Liver (tissue), 8 donors: ENCODE measurements at regions not wholly inside any gene's neighbourhood (a gene's known extent, or its start where the extent isn't known, plus 50 kb on each side); places are given as distances from the start of the nearest gene placed in this dataset.

Source experiments
- DNase-seq: peaks from one replicate; pipeline ENCODE4 v3.0.0-alpha.2; 2017; ENCODE audit warnings: low spot score
- H3K27ac ChIP-seq, 2 donors: one replicate each; pipeline ENCODE4 v1.7.0; 2013; ENCODE audit warnings: inconsistent platforms in 2 of 2, low read length in 2 of 2, control low read depth in 1 of 2, low read depth in 1 of 2, mild to moderate bottlenecking in 1 of 2
- H3K27me3 ChIP-seq, 4 donors: one replicate each; pipeline versions ENCODE4 v1.6.1 to v1.7.0; 2013; ENCODE audit warnings: low read length in 3 of 4, inconsistent platforms in 1 of 4, mild to moderate bottlenecking in 1 of 4, moderate library complexity in 1 of 4; ENCODE audit not compliant: control insufficient read depth in 4 of 4, insufficient read depth in 4 of 4
- H3K36me3 ChIP-seq, 4 donors: one replicate each; pipeline versions ENCODE4 v1.6.1 to v1.7.0; 2013; ENCODE audit warnings: low read length in 3 of 4, mild to moderate bottlenecking in 3 of 4, low read depth in 1 of 4, moderate library complexity in 1 of 4; ENCODE audit not compliant: control insufficient read depth in 4 of 4, insufficient read depth in 3 of 4
- H3K4me1 ChIP-seq, 4 donors: one replicate each; pipeline versions ENCODE4 v1.6.1 to v1.7.0; 2013; ENCODE audit warnings: low read length in 3 of 4, mild to moderate bottlenecking in 3 of 4, moderate library complexity in 1 of 4; ENCODE audit not compliant: control insufficient read depth in 4 of 4, insufficient read depth in 4 of 4
- H3K4me3 ChIP-seq, 3 donors: one replicate each; pipeline versions ENCODE4 v1.6.1 to v1.7.0; 2013; ENCODE audit warnings: low read length in 3 of 3, control low read depth in 1 of 3, low read depth in 1 of 3, mild to moderate bottlenecking in 1 of 3
- H3K9ac ChIP-seq, 2 donors: one replicate each; pipeline ENCODE4 v1.7.0; 2013; ENCODE audit warnings: low read length in 2 of 2, mild to moderate bottlenecking in 2 of 2, moderate library complexity in 2 of 2, control low read depth in 1 of 2, low read depth in 1 of 2
- H3K9me3 ChIP-seq, 4 donors: one replicate each; pipeline versions ENCODE4 v1.6.1 to v1.7.0; 2013; ENCODE audit warnings: low read length in 3 of 4; ENCODE audit not compliant: control insufficient read depth in 4 of 4
- EGR1 ChIP-seq, 2 donors: IDR thresholded peaks; 2 replicates each; pipeline ENCODE4 v1.6.1; 2016 to 2018; ENCODE audit warnings: antibody characterized with exemption in 2 of 2, low read depth in 2 of 2
- GABPA ChIP-seq, 2 donors: IDR thresholded peaks in 1 of 2; conservative IDR thresholded peaks in 1 of 2; 2 replicates each; pipeline ENCODE4 v1.6.1; 2016; ENCODE audit warnings: antibody characterized with exemption in 2 of 2, mild to moderate bottlenecking in 1 of 2, moderate library complexity in 1 of 2
- HNF4A ChIP-seq, 2 donors: conservative IDR thresholded peaks; 2 replicates each; pipeline ENCODE4 v1.6.1; 2016; ENCODE audit warnings: antibody characterized with exemption in 2 of 2, mild to moderate bottlenecking in 2 of 2
- HNF4G ChIP-seq: IDR thresholded peaks from 2 replicates; pipeline ENCODE4 v1.6.1; 2016; ENCODE audit warnings: antibody characterized with exemption
- JUND ChIP-seq, 2 donors: IDR thresholded peaks; 2 replicates each; pipeline ENCODE4 v1.6.1; 2016; ENCODE audit warnings: antibody characterized with exemption in 2 of 2
- NR2F2 ChIP-seq: IDR thresholded peaks from 2 replicates; pipeline ENCODE4 v1.6.1; 2016; ENCODE audit warnings: antibody characterized with exemption
- RAD21 ChIP-seq, 2 donors: IDR thresholded peaks; 2 replicates each; pipeline ENCODE4 v1.6.1; 2016; ENCODE audit warnings: antibody characterized with exemption in 2 of 2, mild to moderate bottlenecking in 2 of 2
- RXRA ChIP-seq, 2 donors: IDR thresholded peaks; 2 replicates each; pipeline ENCODE4 v1.6.1; 2017 to 2018; ENCODE audit warnings: antibody characterized with exemption in 2 of 2, mild to moderate bottlenecking in 1 of 2
- TAF1 ChIP-seq: conservative IDR thresholded peaks from 2 replicates; pipeline ENCODE4 v1.6.1; 2016; ENCODE audit warnings: antibody characterized with exemption, mild to moderate bottlenecking
- YY1 ChIP-seq: IDR thresholded peaks from 2 replicates; pipeline ENCODE4 v1.6.1; 2016; ENCODE audit warnings: antibody characterized with exemption, mild to moderate bottlenecking
- WGBS: extraction: QIAGEN DNeasy Blood & Tissue Kit; methylation state at CpG from one replicate; pipeline ENCODE4 v1.1.7; 2013; 5-methylcytosine and 5-hydroxymethylcytosine counted together
- TF ChIP-seq, protein P1 (sequence below): fragments of 150-350 bp; IDR thresholded peaks from 2 replicates; pipeline ENCODE4 v1.5.1; 2017; ENCODE audit warnings: improper control_type of control experiment, low read depth, low read length; ENCODE audit not compliant: missing input control
- TF ChIP-seq, protein P2 (sequence below): IDR thresholded peaks from 2 replicates; pipeline ENCODE4 v1.6.1; 2016; ENCODE audit warnings: antibody characterized with exemption, mild to moderate bottlenecking
- TF ChIP-seq, protein P3 (sequence below): IDR thresholded peaks from 2 replicates; pipeline ENCODE4 v1.6.1; 2016; ENCODE audit warnings: antibody characterized with exemption
- donor health status: healthy.
- donor health status: healthy.
- donor health status: healthy.
- donor health status: healthy.
- donor health status: healthy.

DNA sequence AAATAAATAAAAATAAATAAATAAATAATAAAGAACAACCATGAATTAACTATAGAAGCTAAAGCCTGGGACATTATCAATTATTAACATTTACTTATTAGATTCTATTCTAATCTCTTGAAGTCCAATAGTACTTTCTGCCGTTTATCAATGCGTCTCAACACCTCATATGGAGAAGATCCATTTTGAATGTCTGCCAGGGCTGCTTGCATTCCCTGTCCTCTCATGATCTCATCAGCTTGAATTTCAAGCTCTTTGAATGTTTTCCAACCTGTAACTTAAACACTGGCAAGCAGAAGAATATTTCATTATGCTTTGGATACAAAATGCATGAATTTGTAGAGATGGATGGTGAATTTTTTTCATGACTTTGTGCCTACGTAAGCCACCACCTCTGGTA is 191.9 kb upstream of the ANKFN1 start:
- WGBS = 93% methylated on average over 3 of the region's 3 CpGs
- H3K36me3 ChIP-seq = no peaks in the 10 kb centered on the region

DNA sequence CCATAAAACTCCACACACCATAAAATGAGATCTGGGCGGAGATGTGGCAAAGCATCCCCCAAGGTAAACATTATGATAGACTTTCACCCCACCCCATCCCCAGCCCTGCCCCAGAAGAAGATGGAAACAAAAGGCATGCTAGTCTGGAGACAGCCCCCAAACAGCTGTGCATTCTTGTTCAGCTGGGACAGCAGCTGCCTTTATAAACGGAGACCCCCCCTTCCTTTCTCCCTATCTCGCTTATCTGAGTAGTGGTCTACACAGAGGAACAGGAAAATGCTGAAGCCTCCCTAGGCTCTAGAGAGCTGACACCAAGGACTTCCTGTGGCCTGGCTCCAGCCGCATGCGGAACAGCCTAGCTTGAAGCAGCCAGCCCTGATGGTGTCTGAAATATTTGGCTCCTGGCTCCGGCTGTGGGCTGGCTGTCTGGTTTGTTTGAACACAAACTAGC is 190.3 kb upstream of the ANKFN1 start:
- Histone ChIP-seq H3K4me3 (no peak overlapping the region), H3K27ac (no peak overlapping the region), H3K9me3 (no peaks in the 10 kb centered on the region), H3K9ac (no peak overlapping the region), H3K4me1 (no peaks in the 10 kb centered on the region), H3K36me3 (no peaks in the 10 kb centered on the region), H3K27me3 (no peaks in the 10 kb centered on the region)
- TF ChIP-seq JUND (IDR thresholded peaks at IDR 0.05) = no peak
- TF ChIP-seq, protein P1, sequence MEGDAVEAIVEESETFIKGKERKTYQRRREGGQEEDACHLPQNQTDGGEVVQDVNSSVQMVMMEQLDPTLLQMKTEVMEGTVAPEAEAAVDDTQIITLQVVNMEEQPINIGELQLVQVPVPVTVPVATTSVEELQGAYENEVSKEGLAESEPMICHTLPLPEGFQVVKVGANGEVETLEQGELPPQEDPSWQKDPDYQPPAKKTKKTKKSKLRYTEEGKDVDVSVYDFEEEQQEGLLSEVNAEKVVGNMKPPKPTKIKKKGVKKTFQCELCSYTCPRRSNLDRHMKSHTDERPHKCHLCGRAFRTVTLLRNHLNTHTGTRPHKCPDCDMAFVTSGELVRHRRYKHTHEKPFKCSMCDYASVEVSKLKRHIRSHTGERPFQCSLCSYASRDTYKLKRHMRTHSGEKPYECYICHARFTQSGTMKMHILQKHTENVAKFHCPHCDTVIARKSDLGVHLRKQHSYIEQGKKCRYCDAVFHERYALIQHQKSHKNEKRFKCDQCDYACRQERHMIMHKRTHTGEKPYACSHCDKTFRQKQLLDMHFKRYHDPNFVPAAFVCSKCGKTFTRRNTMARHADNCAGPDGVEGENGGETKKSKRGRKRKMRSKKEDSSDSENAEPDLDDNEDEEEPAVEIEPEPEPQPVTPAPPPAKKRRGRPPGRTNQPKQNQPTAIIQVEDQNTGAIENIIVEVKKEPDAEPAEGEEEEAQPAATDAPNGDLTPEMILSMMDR = no peak
- no peak for TF ChIP-seq RXRA (IDR thresholded peaks at IDR 0.05)
- no peak for TF ChIP-seq EGR1 (IDR thresholded peaks at IDR 0.05; ENCODE audit: low read depth in 2 of 2)
- no peak for TF ChIP-seq NR2F2
- no peak for TF ChIP-seq TAF1
- TF ChIP-seq YY1 = no peak
- 51% methylated on average over 6 of the region's 6 CpGs for WGBS
- no peak for DNase-seq

More for the DNA sequence above, 191.9 kb upstream of the ANKFN1 start:
- Histone ChIP-seq H3K9me3 (no peaks in the 10 kb centered on the region), H3K9ac (no peak overlapping the region), H3K4me3 (no peak overlapping the region), H3K27ac (no peak overlapping the region), H3K27me3 (no peaks in the 10 kb centered on the region), H3K4me1 (no peaks in the 10 kb centered on the region)
- no peak for DNase-seq
- TF ChIP-seq YY1 (no peak), HNF4G (no peak), JUND (IDR thresholded peaks at IDR 0.05) (no peak), RAD21 (IDR thresholded peaks at IDR 0.05) (no peak), GABPA (IDR thresholded peaks at IDR 0.05 in 1 of 2, conservative IDR thresholded peaks at IDR 0.05 in 1 of 2) (no peak), RXRA (IDR thresholded peaks at IDR 0.05) (no peak)
- TF ChIP-seq, protein P1 = no peak

DNA sequence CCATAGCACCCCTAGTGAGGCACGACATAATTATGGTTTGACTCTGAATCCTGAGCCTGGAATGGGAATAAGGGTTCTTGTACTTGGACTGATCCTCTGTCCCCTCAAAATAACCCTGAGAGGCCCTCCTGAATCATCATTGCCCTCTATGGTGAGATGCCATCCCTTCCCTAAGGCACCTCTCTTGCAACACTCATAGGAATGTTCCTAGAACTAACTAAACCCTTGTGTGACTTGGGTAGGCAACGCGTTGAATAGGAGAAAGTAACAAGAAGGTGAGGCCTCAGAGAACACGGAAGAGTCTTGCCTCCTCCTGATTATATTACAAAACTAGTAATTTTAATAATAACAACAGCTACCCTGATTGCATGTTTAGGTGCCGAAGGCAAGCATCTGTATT is 189.1 kb upstream of the ANKFN1 start:
- 91% methylated on average over 5 of the region's 5 CpGs for WGBS
- no peak overlapping the region for H3K9ac ChIP-seq
- no peak for TF ChIP-seq GABPA (IDR thresholded peaks at IDR 0.05 in 1 of 2, conservative IDR thresholded peaks at IDR 0.05 in 1 of 2)
- TF ChIP-seq HNF4G = no peak
- no peak for TF ChIP-seq RXRA (IDR thresholded peaks at IDR 0.05)
- TF ChIP-seq, protein P2, sequence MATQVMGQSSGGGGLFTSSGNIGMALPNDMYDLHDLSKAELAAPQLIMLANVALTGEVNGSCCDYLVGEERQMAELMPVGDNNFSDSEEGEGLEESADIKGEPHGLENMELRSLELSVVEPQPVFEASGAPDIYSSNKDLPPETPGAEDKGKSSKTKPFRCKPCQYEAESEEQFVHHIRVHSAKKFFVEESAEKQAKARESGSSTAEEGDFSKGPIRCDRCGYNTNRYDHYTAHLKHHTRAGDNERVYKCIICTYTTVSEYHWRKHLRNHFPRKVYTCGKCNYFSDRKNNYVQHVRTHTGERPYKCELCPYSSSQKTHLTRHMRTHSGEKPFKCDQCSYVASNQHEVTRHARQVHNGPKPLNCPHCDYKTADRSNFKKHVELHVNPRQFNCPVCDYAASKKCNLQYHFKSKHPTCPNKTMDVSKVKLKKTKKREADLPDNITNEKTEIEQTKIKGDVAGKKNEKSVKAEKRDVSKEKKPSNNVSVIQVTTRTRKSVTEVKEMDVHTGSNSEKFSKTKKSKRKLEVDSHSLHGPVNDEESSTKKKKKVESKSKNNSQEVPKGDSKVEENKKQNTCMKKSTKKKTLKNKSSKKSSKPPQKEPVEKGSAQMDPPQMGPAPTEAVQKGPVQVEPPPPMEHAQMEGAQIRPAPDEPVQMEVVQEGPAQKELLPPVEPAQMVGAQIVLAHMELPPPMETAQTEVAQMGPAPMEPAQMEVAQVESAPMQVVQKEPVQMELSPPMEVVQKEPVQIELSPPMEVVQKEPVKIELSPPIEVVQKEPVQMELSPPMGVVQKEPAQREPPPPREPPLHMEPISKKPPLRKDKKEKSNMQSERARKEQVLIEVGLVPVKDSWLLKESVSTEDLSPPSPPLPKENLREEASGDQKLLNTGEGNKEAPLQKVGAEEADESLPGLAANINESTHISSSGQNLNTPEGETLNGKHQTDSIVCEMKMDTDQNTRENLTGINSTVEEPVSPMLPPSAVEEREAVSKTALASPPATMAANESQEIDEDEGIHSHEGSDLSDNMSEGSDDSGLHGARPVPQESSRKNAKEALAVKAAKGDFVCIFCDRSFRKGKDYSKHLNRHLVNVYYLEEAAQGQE = no peak
- TF ChIP-seq, protein P3, sequence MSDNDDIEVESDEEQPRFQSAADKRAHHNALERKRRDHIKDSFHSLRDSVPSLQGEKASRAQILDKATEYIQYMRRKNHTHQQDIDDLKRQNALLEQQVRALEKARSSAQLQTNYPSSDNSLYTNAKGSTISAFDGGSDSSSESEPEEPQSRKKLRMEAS = no peak
- no peak for TF ChIP-seq HNF4A (conservative IDR thresholded peaks at IDR 0.05)

More for the DNA sequence above, 189.1 kb upstream of the ANKFN1 start:
- H3K4me3 ChIP-seq = no peak overlapping the region
- no peak for DNase-seq
- H3K36me3 ChIP-seq = no peaks in the 10 kb centered on the region
- H3K9me3 ChIP-seq = no peaks in the 10 kb centered on the region
- no peaks in the 10 kb centered on the region for H3K4me1 ChIP-seq
- no peak overlapping the region for H3K27ac ChIP-seq
- no peaks in the 10 kb centered on the region for H3K27me3 ChIP-seq
